ENCODE measurements at regions not wholly inside any gene's neighbourhood (a gene's known extent, or its start where the extent isn't known, plus 50 kb on each side); places are given as distances from the start of the nearest gene placed in this dataset.
A peak's percentile ranks its signal among the peaks of the same experiment; 100 is the strongest.

- no peak for DNase-seq
- Mint-ChIP-seq H3K4me3 (no peak overlapping the region), H3K4me1 (peaks cover 17 to 19% of the 10 kb centered on the region in 2 donors), H3K27me3 (ENCODE audit: low read depth in 3 of 3) (peaks cover 0 to 2% (median 2%) of the 10 kb centered on the region in 3 donors), H3K9me3 (no peaks in the 10 kb centered on the region), H3K36me3 (no peaks in the 10 kb centered on the region), H3K27ac (no peak overlapping the region)
These were observed 53.0 kb upstream of the GRAMD2B start for GRCh38 chr5:126369995-126370731.

GRCh38 chr5:126370796-126371718, 52.2 kb upstream of the GRAMD2B start:
- H3K4me1 Mint-ChIP-seq, result peaks cover 17 to 19% of the 10 kb centered on the region in 2 donors
- no peak overlapping the region for H3K4me3 Mint-ChIP-seq
- H3K27me3 Mint-ChIP-seq (ENCODE audit: low read depth in 3 of 3), result peaks cover 0 to 2% (median 2%) of the 10 kb centered on the region in 3 donors
- no peak overlapping the region for H3K27ac Mint-ChIP-seq
- no peak for DNase-seq
- H3K36me3 Mint-ChIP-seq, result no peaks in the 10 kb centered on the region
- no peaks in the 10 kb centered on the region for H3K9me3 Mint-ChIP-seq

- Mint-ChIP-seq H3K4me1 (peaks cover 17 to 19% of the 10 kb centered on the region in 2 donors), H3K9me3 (no peaks in the 10 kb centered on the region), H3K4me3 (peak overlapping the region; percentile 12 to 51 (median 39)), H3K36me3 (no peaks in the 10 kb centered on the region), H3K27me3 (ENCODE audit: low read depth in 3 of 3) (peaks cover 0 to 2% (median 0%) of the 10 kb centered on the region in 3 donors), H3K27ac (peak overlapping the region; percentile 28 to 85 (median 63))
- peak; percentile 30 to 52 (median 40) for DNase-seq
These were observed 49.7 kb upstream of the GRAMD2B start for GRCh38 chr5:126373375-126374108.
